Osteocyte (in vitro differentiated cells): ENCODE measurements at regions not wholly inside any gene's neighbourhood (a gene's known extent, or its start where the extent isn't known, plus 50 kb on each side); places are given as distances from the start of the nearest gene placed in this dataset.
A peak's percentile ranks its signal among the peaks of the same experiment; 100 is the strongest.

Experiments used
- DNase-seq: peaks from one replicate; pipeline ENCODE4 v3.0.0; 2021; ENCODE audit warnings: mixed read lengths; ENCODE audit not compliant: unreplicated experiment; ENCODE audit errors: extremely low spot score
- H3K27ac Mint-ChIP-seq: one replicate; pipeline ENCODE4 v1.8.0; 2021; ENCODE audit warnings: mild to moderate bottlenecking, mixed read lengths; ENCODE audit not compliant: unreplicated experiment
- H3K27me3 Mint-ChIP-seq: one replicate; pipeline ENCODE4 v1.8.0; 2021; ENCODE audit warnings: mixed read lengths; ENCODE audit not compliant: unreplicated experiment
- H3K36me3 Mint-ChIP-seq: one replicate; pipeline ENCODE4 v1.8.0; 2021; ENCODE audit warnings: mixed read lengths; ENCODE audit not compliant: unreplicated experiment
- H3K4me1 Mint-ChIP-seq: one replicate; pipeline ENCODE4 v1.8.0; 2021; ENCODE audit warnings: mixed read lengths; ENCODE audit not compliant: unreplicated experiment
- H3K4me3 Mint-ChIP-seq: one replicate; pipeline ENCODE4 v1.8.0; 2021; ENCODE audit warnings: mild to moderate bottlenecking, moderate library complexity, mixed read lengths; ENCODE audit not compliant: unreplicated experiment
- H3K9me3 Mint-ChIP-seq: one replicate; pipeline ENCODE4 v1.8.0; 2021; ENCODE audit warnings: mixed read lengths; ENCODE audit not compliant: unreplicated experiment
- CTCF ChIP-seq: fragments of 200-600 bp; sonication (generic); IDR thresholded peaks from 2 replicates; pipeline ENCODE4 v1.5.0; 2021; ENCODE audit warnings: antibody characterized with exemption, mild to moderate bottlenecking, moderate library complexity

GRCh38 chr6:41477572-41477971, 68.6 kb upstream of the FOXP4 start:
- H3K36me3 Mint-ChIP-seq = no peaks in the 10 kb centered on the region
- no peak overlapping the region for H3K27ac Mint-ChIP-seq

GRCh38 chr6:41483943-41484342, 62.2 kb upstream of the FOXP4 start:
- H3K27me3 Mint-ChIP-seq = no peaks in the 10 kb centered on the region
- peaks cover 10% of the 10 kb centered on the region for H3K4me1 Mint-ChIP-seq
- H3K4me3 Mint-ChIP-seq = no peak overlapping the region
- no peak for TF ChIP-seq CTCF
- no peak overlapping the region for H3K27ac Mint-ChIP-seq
- no peak for DNase-seq
- H3K9me3 Mint-ChIP-seq = no peaks in the 10 kb centered on the region
- no peaks in the 10 kb centered on the region for H3K36me3 Mint-ChIP-seq

More at GRCh38 chr6:41477572-41477971, 68.6 kb upstream of the FOXP4 start:
- Mint-ChIP-seq H3K4me1 (no peaks in the 10 kb centered on the region), H3K4me3 (no peak overlapping the region), H3K27me3 (peaks cover 27% of the 10 kb centered on the region), H3K9me3 (no peaks in the 10 kb centered on the region)
- DNase-seq = no peak
- TF ChIP-seq CTCF = no peak

GRCh38 chr6:41487860-41488432, 58.2 kb upstream of the FOXP4 start:
- H3K27me3 Mint-ChIP-seq = peaks cover 7% of the 10 kb centered on the region
- H3K36me3 Mint-ChIP-seq = no peaks in the 10 kb centered on the region
- no peak for TF ChIP-seq CTCF
- H3K4me1 Mint-ChIP-seq = peaks cover 25% of the 10 kb centered on the region
- DNase-seq = no peak
- peak overlapping the region; percentile 74 for H3K27ac Mint-ChIP-seq
- H3K9me3 Mint-ChIP-seq = no peaks in the 10 kb centered on the region
- no peak overlapping the region for H3K4me3 Mint-ChIP-seq

GRCh38 chr6:41488433-41489119, 57.6 kb upstream of the FOXP4 start:
- DNase-seq = no peak
- Mint-ChIP-seq H3K36me3 (no peaks in the 10 kb centered on the region), H3K27me3 (peaks cover 7% of the 10 kb centered on the region), H3K9me3 (no peaks in the 10 kb centered on the region), H3K27ac (peak overlapping the region; percentile 74), H3K4me1 (peaks cover 25% of the 10 kb centered on the region), H3K4me3 (no peak overlapping the region)
- TF ChIP-seq CTCF = no peak

- peak; percentile 88 for DNase-seq
- H3K9me3 Mint-ChIP-seq = no peaks in the 10 kb centered on the region
- peaks cover 26% of the 10 kb centered on the region for H3K4me1 Mint-ChIP-seq
- peak overlapping the region; percentile 71 for H3K27ac Mint-ChIP-seq
- no peaks in the 10 kb centered on the region for H3K36me3 Mint-ChIP-seq
- no peak for TF ChIP-seq CTCF
- H3K4me3 Mint-ChIP-seq = no peak overlapping the region
- peaks cover 12% of the 10 kb centered on the region for H3K27me3 Mint-ChIP-seq
These were observed 56.9 kb upstream of the FOXP4 start for GRCh38 chr6:41489120-41489851.
